ENCODE measurements at regions not wholly inside any gene's neighbourhood (a gene's known extent, or its start where the extent isn't known, plus 50 kb on each side); places are given as distances from the start of the nearest gene placed in this dataset.

GRCh38 chr4:100106982-100107381 lies 83.3 kb downstream of the DDIT4L start:
- TF ChIP-seq REST (IDR thresholded peaks at IDR 0.05; ENCODE audit: insufficient read depth in 1 of 2, low read depth in 2 of 2, low read length in 2 of 2) (no peak), TAF1 (IDR thresholded peaks at IDR 0.05; ENCODE audit: borderline replicate concordance, insufficient read depth, low read length) (no peak)

All from PFSK-1 (cell line).